ENCODE measurements at regions not wholly inside any gene's neighbourhood (a gene's known extent, or its start where the extent isn't known, plus 50 kb on each side); places are given as distances from the start of the nearest gene placed in this dataset.

DNA sequence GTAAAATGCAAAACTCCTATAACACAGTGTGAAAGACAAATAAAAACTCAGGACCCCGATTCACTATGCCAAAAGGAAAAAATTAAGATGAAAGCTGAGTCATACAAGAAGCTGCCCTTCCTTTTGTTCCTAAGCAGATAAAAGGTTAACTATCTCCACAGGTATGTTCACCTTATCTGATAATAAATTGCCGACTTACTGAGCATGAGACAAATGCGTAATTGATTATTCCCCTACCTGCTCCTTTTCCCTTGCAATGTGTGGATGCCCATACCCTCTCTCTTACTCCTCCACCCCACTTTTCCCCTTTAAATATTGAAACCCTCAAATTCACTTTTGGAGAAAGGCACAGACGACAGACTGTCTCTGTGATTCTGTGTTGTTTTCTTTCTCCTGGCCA, 148.6 kb upstream of the TMEM260 start:
- TF ChIP-seq, protein P1, sequence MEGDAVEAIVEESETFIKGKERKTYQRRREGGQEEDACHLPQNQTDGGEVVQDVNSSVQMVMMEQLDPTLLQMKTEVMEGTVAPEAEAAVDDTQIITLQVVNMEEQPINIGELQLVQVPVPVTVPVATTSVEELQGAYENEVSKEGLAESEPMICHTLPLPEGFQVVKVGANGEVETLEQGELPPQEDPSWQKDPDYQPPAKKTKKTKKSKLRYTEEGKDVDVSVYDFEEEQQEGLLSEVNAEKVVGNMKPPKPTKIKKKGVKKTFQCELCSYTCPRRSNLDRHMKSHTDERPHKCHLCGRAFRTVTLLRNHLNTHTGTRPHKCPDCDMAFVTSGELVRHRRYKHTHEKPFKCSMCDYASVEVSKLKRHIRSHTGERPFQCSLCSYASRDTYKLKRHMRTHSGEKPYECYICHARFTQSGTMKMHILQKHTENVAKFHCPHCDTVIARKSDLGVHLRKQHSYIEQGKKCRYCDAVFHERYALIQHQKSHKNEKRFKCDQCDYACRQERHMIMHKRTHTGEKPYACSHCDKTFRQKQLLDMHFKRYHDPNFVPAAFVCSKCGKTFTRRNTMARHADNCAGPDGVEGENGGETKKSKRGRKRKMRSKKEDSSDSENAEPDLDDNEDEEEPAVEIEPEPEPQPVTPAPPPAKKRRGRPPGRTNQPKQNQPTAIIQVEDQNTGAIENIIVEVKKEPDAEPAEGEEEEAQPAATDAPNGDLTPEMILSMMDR (IDR thresholded peaks at IDR 0.05) = no peak
- no peak for TF ChIP-seq POLR2AphosphoS5 (IDR thresholded peaks at IDR 0.05)
- TF ChIP-seq EP300 (IDR thresholded peaks at IDR 0.05) = no peak
- TF ChIP-seq POLR2A (IDR thresholded peaks at IDR 0.05; ENCODE audit: low read depth) = no peak

Data from esophagus muscularis mucosa (tissue), 4 donors.